Panc1 (cell line): ENCODE measurements at regions not wholly inside any gene's neighbourhood (a gene's known extent, or its start where the extent isn't known, plus 50 kb on each side); places are given as distances from the start of the nearest gene placed in this dataset.

ENCODE experiments used
- ATAC-seq: fragments of 200-7000 bp; cut with Tn5 transposase; 2 replicates; pipeline ENCODE4 v1.9.1; 2020; ENCODE audit warnings: mild to moderate bottlenecking, moderate library complexity
- BruUV-seq: library from RNA; stranded (reverse); fragments of 400-500 nt; replicated peaks from 2 replicates; lab custom pipeline; 2021; lab: Mats Ljungman, UMichigan
- CTCF ChIA-PET: fragments of 300-600 bp; sonication (Branson Sonifier 250); formaldehyde crosslinking; loops from one replicate; lab custom pipeline; 2022; ENCODE audit warnings: antibody characterized with exemption; lab: Charles Lee
- POLR2A ChIA-PET: fragments of 300-600 bp; sonication (Branson Sonifier 250); formaldehyde crosslinking; loops from one replicate; lab custom pipeline; 2022; ENCODE audit warnings: antibody characterized with exemption; lab: Charles Lee
- DNase-seq: peaks from one replicate; pipeline ENCODE4 v3.0.0-alpha.2; 2010; ENCODE audit warnings: low read depth, low spot score
- H3K27ac ChIP-seq: 2 replicates; pipeline ENCODE4 v1.5.1; 2011; ENCODE audit warnings: mild to moderate bottlenecking, low read length, inconsistent platforms
- H3K27me3 ChIP-seq: fragments of 200-500 bp; sonication (Bioruptor generic); 2 replicates; pipeline ENCODE4 v1.6.0; 2014; ENCODE audit warnings: low read length, inconsistent platforms; ENCODE audit not compliant: control insufficient read depth, insufficient read depth
- H3K36me3 ChIP-seq: fragments of 200-500 bp; sonication (Bioruptor generic); 2 replicates; pipeline ENCODE4 v1.5.1; 2014; ENCODE audit warnings: inconsistent platforms, mild to moderate bottlenecking, low read length, moderate library complexity; ENCODE audit not compliant: control insufficient read depth, insufficient read depth
- H3K4me1 ChIP-seq: 2 replicates; pipeline ENCODE4 v1.5.1; 2011; ENCODE audit warnings: inconsistent platforms, mild to moderate bottlenecking, low read length, moderate library complexity; ENCODE audit not compliant: control insufficient read depth, insufficient read depth
- H3K4me3 ChIP-seq, 2 experiments: 2 replicates each; pipeline ENCODE4 v1.5.1; 2011 to 2012; ENCODE audit warnings: low read depth in 2 of 2, low read length in 2 of 2, mild to moderate bottlenecking in 2 of 2, inconsistent platforms in 1 of 2, moderate library complexity in 1 of 2
- H3K9me3 ChIP-seq: fragments of 200-500 bp; sonication (Bioruptor generic); 2 replicates; pipeline ENCODE4 v1.5.1; 2014; ENCODE audit warnings: low read depth, mild to moderate bottlenecking, inconsistent platforms, low read length, moderate library complexity; ENCODE audit not compliant: control insufficient read depth, insufficient read depth
- POLR2AphosphoS5 ChIP-seq: IDR thresholded peaks from 2 replicates; pipeline ENCODE4 v1.6.1; 2012; ENCODE audit warnings: mild to moderate bottlenecking, low read depth, low read length, moderate library complexity
- SIN3A ChIP-seq: IDR thresholded peaks from 2 replicates; pipeline ENCODE4 v1.6.1; 2012; ENCODE audit warnings: low read depth, mild to moderate bottlenecking, low read length, moderate library complexity, borderline replicate concordance; ENCODE audit not compliant: insufficient read depth
- TCF7L2 ChIP-seq: IDR thresholded peaks from 2 replicates; pipeline ENCODE4 v1.6.1; 2011; ENCODE audit warnings: mild to moderate bottlenecking, low read depth, low read length, inconsistent platforms
- in situ Hi-C: cut with HindIII; loops from 2 replicates; pipeline ENCODE4 v1.10.0; 2016; ENCODE audit warnings: low sequenced_read_pairs, low pct_unique_long_range_greater_than_20kb
- intact Hi-C: fragments of 100-400 bp; cut with micrococcal nuclease; formaldehyde crosslinking; loops from one replicate; pipeline ENCODE4 v1.10.0; 2022; ENCODE audit not compliant: unreplicated experiment
- TF ChIP-seq, protein P1 (sequence below), 2 experiments: IDR thresholded peaks; 2 replicates each; pipeline ENCODE4 v1.6.1; 2011 to 2012; ENCODE audit warnings: low read depth in 2 of 2, control low read depth in 1 of 2, low read length in 1 of 2, mild to moderate bottlenecking in 1 of 2, moderate library complexity in 1 of 2; ENCODE audit not compliant: insufficient read depth in 1 of 2
- TF ChIP-seq, protein P2 (sequence below): fragments of 450-650 bp; IDR thresholded peaks from 2 replicates; pipeline ENCODE4 v1.5.1; 2017; ENCODE audit warnings: mild to moderate bottlenecking

DNA sequence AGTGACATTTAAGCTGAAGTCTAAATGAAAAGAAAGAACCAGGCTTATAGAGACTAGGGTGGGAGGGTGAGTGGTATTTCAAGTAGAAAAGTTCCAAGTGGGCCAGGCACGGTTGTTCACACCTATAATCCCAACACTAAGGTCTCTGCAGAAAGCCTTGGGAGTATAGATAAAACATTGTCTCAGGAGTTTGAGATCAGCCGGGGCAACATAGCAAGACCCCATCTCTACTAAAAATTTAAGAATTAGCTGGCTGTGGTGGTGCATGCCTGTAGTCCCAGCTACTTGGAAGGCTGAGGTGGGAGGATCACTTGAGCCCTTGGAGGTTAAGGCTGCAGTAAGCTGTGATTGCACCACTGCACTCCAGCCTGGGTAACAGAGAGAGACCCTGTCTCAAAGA lies 143.4 kb upstream of the PKDCC start:
- no peaks in the 10 kb centered on the region for H3K9me3 ChIP-seq
- H3K27me3 ChIP-seq: peaks cover 4% of the 10 kb centered on the region
- TF ChIP-seq, protein P1, sequence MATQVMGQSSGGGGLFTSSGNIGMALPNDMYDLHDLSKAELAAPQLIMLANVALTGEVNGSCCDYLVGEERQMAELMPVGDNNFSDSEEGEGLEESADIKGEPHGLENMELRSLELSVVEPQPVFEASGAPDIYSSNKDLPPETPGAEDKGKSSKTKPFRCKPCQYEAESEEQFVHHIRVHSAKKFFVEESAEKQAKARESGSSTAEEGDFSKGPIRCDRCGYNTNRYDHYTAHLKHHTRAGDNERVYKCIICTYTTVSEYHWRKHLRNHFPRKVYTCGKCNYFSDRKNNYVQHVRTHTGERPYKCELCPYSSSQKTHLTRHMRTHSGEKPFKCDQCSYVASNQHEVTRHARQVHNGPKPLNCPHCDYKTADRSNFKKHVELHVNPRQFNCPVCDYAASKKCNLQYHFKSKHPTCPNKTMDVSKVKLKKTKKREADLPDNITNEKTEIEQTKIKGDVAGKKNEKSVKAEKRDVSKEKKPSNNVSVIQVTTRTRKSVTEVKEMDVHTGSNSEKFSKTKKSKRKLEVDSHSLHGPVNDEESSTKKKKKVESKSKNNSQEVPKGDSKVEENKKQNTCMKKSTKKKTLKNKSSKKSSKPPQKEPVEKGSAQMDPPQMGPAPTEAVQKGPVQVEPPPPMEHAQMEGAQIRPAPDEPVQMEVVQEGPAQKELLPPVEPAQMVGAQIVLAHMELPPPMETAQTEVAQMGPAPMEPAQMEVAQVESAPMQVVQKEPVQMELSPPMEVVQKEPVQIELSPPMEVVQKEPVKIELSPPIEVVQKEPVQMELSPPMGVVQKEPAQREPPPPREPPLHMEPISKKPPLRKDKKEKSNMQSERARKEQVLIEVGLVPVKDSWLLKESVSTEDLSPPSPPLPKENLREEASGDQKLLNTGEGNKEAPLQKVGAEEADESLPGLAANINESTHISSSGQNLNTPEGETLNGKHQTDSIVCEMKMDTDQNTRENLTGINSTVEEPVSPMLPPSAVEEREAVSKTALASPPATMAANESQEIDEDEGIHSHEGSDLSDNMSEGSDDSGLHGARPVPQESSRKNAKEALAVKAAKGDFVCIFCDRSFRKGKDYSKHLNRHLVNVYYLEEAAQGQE (IDR thresholded peaks at IDR 0.05; ENCODE audit: insufficient read depth in 1 of 2, low read depth in 2 of 2, low read length in 1 of 2): no peak
- TF ChIP-seq TCF7L2 (no peak), POLR2AphosphoS5 (no peak), SIN3A (no peak)
- TF ChIP-seq, protein P2, sequence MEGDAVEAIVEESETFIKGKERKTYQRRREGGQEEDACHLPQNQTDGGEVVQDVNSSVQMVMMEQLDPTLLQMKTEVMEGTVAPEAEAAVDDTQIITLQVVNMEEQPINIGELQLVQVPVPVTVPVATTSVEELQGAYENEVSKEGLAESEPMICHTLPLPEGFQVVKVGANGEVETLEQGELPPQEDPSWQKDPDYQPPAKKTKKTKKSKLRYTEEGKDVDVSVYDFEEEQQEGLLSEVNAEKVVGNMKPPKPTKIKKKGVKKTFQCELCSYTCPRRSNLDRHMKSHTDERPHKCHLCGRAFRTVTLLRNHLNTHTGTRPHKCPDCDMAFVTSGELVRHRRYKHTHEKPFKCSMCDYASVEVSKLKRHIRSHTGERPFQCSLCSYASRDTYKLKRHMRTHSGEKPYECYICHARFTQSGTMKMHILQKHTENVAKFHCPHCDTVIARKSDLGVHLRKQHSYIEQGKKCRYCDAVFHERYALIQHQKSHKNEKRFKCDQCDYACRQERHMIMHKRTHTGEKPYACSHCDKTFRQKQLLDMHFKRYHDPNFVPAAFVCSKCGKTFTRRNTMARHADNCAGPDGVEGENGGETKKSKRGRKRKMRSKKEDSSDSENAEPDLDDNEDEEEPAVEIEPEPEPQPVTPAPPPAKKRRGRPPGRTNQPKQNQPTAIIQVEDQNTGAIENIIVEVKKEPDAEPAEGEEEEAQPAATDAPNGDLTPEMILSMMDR: no peak
- DNase-seq (no peak), ATAC-seq (no peak)
- ChIA-PET CTCF (interaction anchor here (0.7 kb wide), 1 partner anchor 11 kb away, joined by 4 read pairs; no protein-coding TSS in a partner anchor), POLR2A (interaction anchor here (0.6 to 0.7 kb wide), 2 partner anchors 9 to 44 kb away, joined by 3 to 4 read pairs; no protein-coding TSS in a partner anchor)
- intact Hi-C loops: no loop called here
- no peak overlapping the region for H3K4me3 ChIP-seq
- in situ Hi-C loops: no loop called here
- BruUV-seq: no TSS peak
- H3K36me3 ChIP-seq: no peaks in the 10 kb centered on the region
- no peak overlapping the region for H3K27ac ChIP-seq
- H3K4me1 ChIP-seq: no peaks in the 10 kb centered on the region

DNA sequence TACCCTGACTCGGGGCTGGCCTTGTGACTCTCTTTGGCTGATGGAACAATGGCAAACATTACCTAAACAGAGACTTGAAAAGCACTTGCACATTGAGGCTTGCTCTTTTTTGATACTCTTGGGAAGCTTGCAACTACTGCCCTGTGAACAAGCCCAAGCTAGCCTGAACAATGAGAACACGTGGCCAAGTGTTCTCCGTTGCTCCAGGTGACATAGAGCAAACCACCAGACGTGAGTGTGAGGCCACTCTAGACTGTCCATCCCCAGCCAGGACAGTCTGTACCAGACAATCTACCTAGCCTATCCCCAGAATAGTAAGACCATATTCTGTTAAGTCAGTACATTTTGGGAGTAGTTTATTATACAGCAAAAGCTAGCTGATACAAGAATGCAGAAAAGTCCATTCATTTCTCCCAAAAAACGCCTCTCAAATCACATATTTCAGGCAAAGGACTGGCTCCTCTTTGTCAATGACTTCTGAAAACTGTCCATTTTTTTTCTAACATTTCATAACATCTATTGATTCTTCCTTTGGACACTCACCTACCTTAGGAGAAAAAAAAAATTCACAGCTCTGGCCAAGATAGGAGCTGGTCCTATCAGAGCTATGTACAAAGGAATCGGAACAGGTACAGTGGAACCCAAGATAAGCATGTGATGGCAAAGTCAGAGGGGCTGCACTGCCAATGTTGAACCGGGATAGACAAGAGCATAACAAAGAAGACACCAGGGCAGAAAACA lies 142.1 kb upstream of the PKDCC start:
- Histone ChIP-seq H3K27me3 (peaks cover 4% of the 10 kb centered on the region), H3K4me3 (no peak overlapping the region), H3K36me3 (no peaks in the 10 kb centered on the region), H3K27ac (no peak overlapping the region), H3K9me3 (no peaks in the 10 kb centered on the region), H3K4me1 (no peaks in the 10 kb centered on the region)
- no peak for ATAC-seq
- CTCF ChIA-PET: no interaction called here
- POLR2A ChIA-PET: no interaction called here
- TF ChIP-seq, protein P1 (IDR thresholded peaks at IDR 0.05; ENCODE audit: insufficient read depth in 1 of 2, low read depth in 2 of 2, low read length in 1 of 2): no peak
- TF ChIP-seq TCF7L2 (no peak), SIN3A (no peak), POLR2AphosphoS5 (no peak)
- TF ChIP-seq, protein P2: no peak
- in situ Hi-C loops: no loop called here
- DNase-seq: no peak
- intact Hi-C loops: no loop called here
- no TSS peak for BruUV-seq
